HK-2 (cell line): ENCODE measurements at regions not wholly inside any gene's neighbourhood (a gene's known extent, or its start where the extent isn't known, plus 50 kb on each side); places are given as distances from the start of the nearest gene placed in this dataset.

Experiments
- DNase-seq: peaks from one replicate; pipeline ENCODE4 v3.0.0-alpha.2; 2018; ENCODE audit not compliant: unreplicated experiment

GRCh38 chr12:41932470-41932991 lies 212.1 kb downstream of the GXYLT1 start:
- DNase-seq, result no peak

- no peak for DNase-seq
Measured at GRCh38 chr12:41930866-41931437, 213.7 kb downstream of the GXYLT1 start.

- no peak for DNase-seq
Measured at GRCh38 chr12:41924111-41924510, 220.6 kb downstream of the GXYLT1 start.

GRCh38 chr12:41923351-41923750 lies 221.3 kb downstream of the GXYLT1 start:
- DNase-seq, result no peak

- no peak for DNase-seq
Measured at GRCh38 chr12:41920355-41920754, 224.3 kb downstream of the GXYLT1 start.

- no peak for DNase-seq
Measured at GRCh38 chr12:41919526-41920261, 225.0 kb downstream of the GXYLT1 start.

- no peak for DNase-seq
Measured at GRCh38 chr12:41919048-41919447, 225.6 kb downstream of the GXYLT1 start.

GRCh38 chr12:41917938-41918341 lies 226.7 kb downstream of the GXYLT1 start:
- DNase-seq, result no peak

GRCh38 chr12:41917181-41917580 lies 227.5 kb downstream of the GXYLT1 start:
- no peak for DNase-seq

- no peak for DNase-seq
Measured at GRCh38 chr12:41910578-41911320, 233.9 kb downstream of the GXYLT1 start.

- no peak for DNase-seq
Measured at GRCh38 chr12:41908206-41908605, 236.5 kb downstream of the GXYLT1 start.

- DNase-seq, result no peak
Measured at GRCh38 chr12:41907550-41907949, 237.1 kb downstream of the GXYLT1 start.

GRCh38 chr12:41907021-41907420 lies 237.7 kb downstream of the GXYLT1 start:
- DNase-seq, result no peak

GRCh38 chr12:41905759-41906297 lies 238.8 kb downstream of the GXYLT1 start:
- DNase-seq, result no peak

- DNase-seq, result no peak
Measured at GRCh38 chr12:41905073-41905758, 239.5 kb downstream of the GXYLT1 start.

- no peak for DNase-seq
Measured at GRCh38 chr12:41904041-41904440, 240.6 kb downstream of the GXYLT1 start.

- DNase-seq, result no peak
Measured at GRCh38 chr12:41903014-41903708, 241.5 kb downstream of the GXYLT1 start.

GRCh38 chr12:41899577-41899976 lies 245.1 kb downstream of the GXYLT1 start:
- no peak for DNase-seq

GRCh38 chr12:41897593-41897992 lies 247.1 kb downstream of the GXYLT1 start:
- no peak for DNase-seq

GRCh38 chr12:41893491-41893890 lies 251.2 kb downstream of the GXYLT1 start:
- DNase-seq, result no peak

- DNase-seq, result no peak
Measured at GRCh38 chr12:41892302-41892701, 252.4 kb downstream of the GXYLT1 start.
